ENCODE measurements at regions not wholly inside any gene's neighbourhood (a gene's known extent, or its start where the extent isn't known, plus 50 kb on each side); places are given as distances from the start of the nearest gene placed in this dataset.

- H3K4me2 ChIP-seq (ENCODE audit: low read length), result no peak overlapping the region
- H4K20me1 ChIP-seq (ENCODE audit: insufficient read depth), result no peaks in the 10 kb centered on the region
- H3K27me3 ChIP-seq (ENCODE audit: insufficient read depth, low read length), result no peaks in the 10 kb centered on the region
- no peaks in the 10 kb centered on the region for H3K36me3 ChIP-seq (ENCODE audit: control insufficient read depth in 1 of 2, insufficient read depth in 2 of 2, low read length in 2 of 2)
- ATAC-seq, result no peak
- no peak overlapping the region for H2AFZ ChIP-seq (ENCODE audit: low read depth, low read length, poor library complexity, severe bottlenecking)
- no peak overlapping the region for H3K9ac ChIP-seq (ENCODE audit: low read length)
- BruUV-seq (replicated peaks), result no TSS peak
- TF ChIP-seq ATF3 (IDR thresholded peaks at IDR 0.05), result no peak
- no peak for TF ChIP-seq SP1 (IDR thresholded peaks at IDR 0.05; ENCODE audit: low read depth)
- TF ChIP-seq REST (IDR thresholded peaks at IDR 0.05; ENCODE audit: low read depth), result no peak
- TF ChIP-seq EGR1 (IDR thresholded peaks at IDR 0.05; ENCODE audit: low read depth), result no peak
- TF ChIP-seq ZFX (IDR thresholded peaks at IDR 0.05), result no peak
- no peak for TF ChIP-seq MAX (IDR thresholded peaks at IDR 0.05)
- TF ChIP-seq YY1 (IDR thresholded peaks at IDR 0.05; ENCODE audit: extremely low read depth, insufficient replicate concordance, low read depth, low read length), result no peak
- no peak for TF ChIP-seq TCF7L2 (IDR thresholded peaks at IDR 0.05; ENCODE audit: borderline replicate concordance, extremely low read depth, insufficient read depth, insufficient read length)
- no peak for TF ChIP-seq EZH2 (IDR thresholded peaks at IDR 0.05)
- no peak for TF ChIP-seq SIN3A (IDR thresholded peaks at IDR 0.05; ENCODE audit: low read depth)
- TF ChIP-seq CBX3 (IDR thresholded peaks at IDR 0.05; ENCODE audit: low read depth), result no peak
- no peak for TF ChIP-seq JUND (IDR thresholded peaks at IDR 0.05)
- no peak for TF ChIP-seq POLR2A (IDR thresholded peaks at IDR 0.05; ENCODE audit: borderline replicate concordance, extremely low read depth, insufficient read depth, insufficient read length)
- H3K4me3 ChIP-seq (replicated peaks in 1 of 2; ENCODE audit: low read depth in 1 of 2, low read length in 2 of 2), result no peak overlapping the region
- no peaks in the 10 kb centered on the region for H3K9me2 ChIP-seq (ENCODE audit: insufficient read depth)
- POLR2A ChIA-PET, result no interaction called here
- no peaks in the 10 kb centered on the region for H3K79me2 ChIP-seq (ENCODE audit: insufficient read depth, low read length)
- H3K27ac ChIP-seq (ENCODE audit: low read depth, low read length), result no peak overlapping the region
- intact Hi-C loops (cut with micrococcal nuclease), result no loop called here
- no peak for DNase-seq (ENCODE audit: low read depth, low spot score)
- RAD21 ChIA-PET (ENCODE audit: low non-redundant PET in 1 of 2, low total read pairs in 2 of 2, uncharacterized antibody in 2 of 2, unreplicated experiment in 2 of 2), result no interaction called here
- CTCF ChIA-PET, result no interaction called here
- H3K9me3 ChIP-seq (ENCODE audit: control insufficient read depth in 1 of 2, insufficient read depth in 1 of 2, low read depth in 1 of 2, low read length in 2 of 2), result peaks cover 11 to 33% of the 10 kb centered on the region in 2 experiments; a peak in 2 of 4 replicates
- H3K4me1 ChIP-seq (ENCODE audit: control insufficient read depth in 1 of 2, insufficient read depth in 2 of 2, low read length in 2 of 2), result no peaks in the 10 kb centered on the region
Observed at GRCh38 chr15:87523516-87523915, 733.0 kb downstream of the NTRK3 start.
